Liver (tissue), 8 donors: ENCODE measurements at regions not wholly inside any gene's neighbourhood (a gene's known extent, or its start where the extent isn't known, plus 50 kb on each side); places are given as distances from the start of the nearest gene placed in this dataset.

Source experiments
- DNase-seq: peaks from one replicate; pipeline ENCODE4 v3.0.0-alpha.2; 2017; ENCODE audit warnings: low spot score
- H3K27ac ChIP-seq, 2 donors: one replicate each; pipeline ENCODE4 v1.7.0; 2013; ENCODE audit warnings: inconsistent platforms in 2 of 2, low read length in 2 of 2, control low read depth in 1 of 2, low read depth in 1 of 2, mild to moderate bottlenecking in 1 of 2
- H3K27me3 ChIP-seq, 4 donors: one replicate each; pipeline versions ENCODE4 v1.6.1 to v1.7.0; 2013; ENCODE audit warnings: low read length in 3 of 4, inconsistent platforms in 1 of 4, mild to moderate bottlenecking in 1 of 4, moderate library complexity in 1 of 4; ENCODE audit not compliant: control insufficient read depth in 4 of 4, insufficient read depth in 4 of 4
- H3K36me3 ChIP-seq, 4 donors: one replicate each; pipeline versions ENCODE4 v1.6.1 to v1.7.0; 2013; ENCODE audit warnings: low read length in 3 of 4, mild to moderate bottlenecking in 3 of 4, low read depth in 1 of 4, moderate library complexity in 1 of 4; ENCODE audit not compliant: control insufficient read depth in 4 of 4, insufficient read depth in 3 of 4
- H3K4me1 ChIP-seq, 4 donors: one replicate each; pipeline versions ENCODE4 v1.6.1 to v1.7.0; 2013; ENCODE audit warnings: low read length in 3 of 4, mild to moderate bottlenecking in 3 of 4, moderate library complexity in 1 of 4; ENCODE audit not compliant: control insufficient read depth in 4 of 4, insufficient read depth in 4 of 4
- H3K4me3 ChIP-seq, 3 donors: one replicate each; pipeline versions ENCODE4 v1.6.1 to v1.7.0; 2013; ENCODE audit warnings: low read length in 3 of 3, control low read depth in 1 of 3, low read depth in 1 of 3, mild to moderate bottlenecking in 1 of 3
- H3K9ac ChIP-seq, 2 donors: one replicate each; pipeline ENCODE4 v1.7.0; 2013; ENCODE audit warnings: low read length in 2 of 2, mild to moderate bottlenecking in 2 of 2, moderate library complexity in 2 of 2, control low read depth in 1 of 2, low read depth in 1 of 2
- H3K9me3 ChIP-seq, 4 donors: one replicate each; pipeline versions ENCODE4 v1.6.1 to v1.7.0; 2013; ENCODE audit warnings: low read length in 3 of 4; ENCODE audit not compliant: control insufficient read depth in 4 of 4
- ATF3 ChIP-seq: IDR thresholded peaks from 2 replicates; pipeline ENCODE4 v1.6.1; 2016; ENCODE audit warnings: antibody characterized with exemption
- CTCF ChIP-seq: fragments of 150-350 bp; IDR thresholded peaks from 2 replicates; pipeline ENCODE4 v1.5.1; 2017; ENCODE audit warnings: improper control_type of control experiment, low read depth, low read length; ENCODE audit not compliant: missing input control
- EGR1 ChIP-seq, 2 donors: IDR thresholded peaks; 2 replicates each; pipeline ENCODE4 v1.6.1; 2016 to 2018; ENCODE audit warnings: antibody characterized with exemption in 2 of 2, low read depth in 2 of 2
- FOXA1 ChIP-seq: IDR thresholded peaks from 2 replicates; pipeline ENCODE4 v1.6.1; 2016; ENCODE audit warnings: antibody characterized with exemption
- FOXA2 ChIP-seq: IDR thresholded peaks from 2 replicates; pipeline ENCODE4 v1.6.1; 2016; ENCODE audit warnings: antibody characterized with exemption
- GABPA ChIP-seq, 2 donors: IDR thresholded peaks in 1 of 2; conservative IDR thresholded peaks in 1 of 2; 2 replicates each; pipeline ENCODE4 v1.6.1; 2016; ENCODE audit warnings: antibody characterized with exemption in 2 of 2, mild to moderate bottlenecking in 1 of 2, moderate library complexity in 1 of 2
- HNF4G ChIP-seq: IDR thresholded peaks from 2 replicates; pipeline ENCODE4 v1.6.1; 2016; ENCODE audit warnings: antibody characterized with exemption
- JUND ChIP-seq, 2 donors: IDR thresholded peaks; 2 replicates each; pipeline ENCODE4 v1.6.1; 2016; ENCODE audit warnings: antibody characterized with exemption in 2 of 2
- RAD21 ChIP-seq, 2 donors: IDR thresholded peaks; 2 replicates each; pipeline ENCODE4 v1.6.1; 2016; ENCODE audit warnings: antibody characterized with exemption in 2 of 2, mild to moderate bottlenecking in 2 of 2
- RXRA ChIP-seq, 2 donors: IDR thresholded peaks; 2 replicates each; pipeline ENCODE4 v1.6.1; 2017 to 2018; ENCODE audit warnings: antibody characterized with exemption in 2 of 2, mild to moderate bottlenecking in 1 of 2
- SP1 ChIP-seq: IDR thresholded peaks from 2 replicates; pipeline ENCODE4 v1.6.1; 2018; ENCODE audit warnings: antibody characterized with exemption, mild to moderate bottlenecking
- TAF1 ChIP-seq: conservative IDR thresholded peaks from 2 replicates; pipeline ENCODE4 v1.6.1; 2016; ENCODE audit warnings: antibody characterized with exemption, mild to moderate bottlenecking
- YY1 ChIP-seq: IDR thresholded peaks from 2 replicates; pipeline ENCODE4 v1.6.1; 2016; ENCODE audit warnings: antibody characterized with exemption, mild to moderate bottlenecking
- ZBTB33 ChIP-seq: IDR thresholded peaks from 2 replicates; pipeline ENCODE4 v1.6.1; 2016; ENCODE audit warnings: antibody characterized with exemption
- WGBS: extraction: QIAGEN DNeasy Blood & Tissue Kit; methylation state at CpG from one replicate; pipeline ENCODE4 v1.1.7; 2013; 5-methylcytosine and 5-hydroxymethylcytosine counted together
- TF ChIP-seq, protein P1 (sequence below): IDR thresholded peaks from 2 replicates; pipeline ENCODE4 v1.6.1; 2016; ENCODE audit warnings: antibody characterized with exemption, mild to moderate bottlenecking
- donor health status: healthy.
- donor health status: healthy.
- donor health status: healthy.
- donor health status: healthy.
- donor health status: healthy.

DNA sequence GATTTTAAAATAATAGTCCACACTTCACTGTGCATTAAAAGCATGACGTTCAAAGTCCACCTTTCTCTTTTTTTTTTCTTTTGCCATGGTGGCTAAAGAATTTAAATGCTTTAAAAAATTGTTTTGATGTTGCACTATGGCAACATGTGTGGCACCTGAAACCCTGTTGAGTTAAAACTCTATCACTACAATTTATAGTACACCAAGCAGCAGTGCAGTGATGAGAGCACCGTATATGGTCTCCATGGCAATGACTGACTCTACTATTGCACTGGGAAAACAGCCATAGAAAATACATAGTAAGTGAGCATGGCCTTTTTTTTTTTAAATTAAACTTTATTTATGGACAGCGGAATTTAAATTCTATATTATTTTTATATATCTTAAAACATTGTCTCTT, 298.8 kb downstream of the FIGN start:
- TF ChIP-seq EGR1 (IDR thresholded peaks at IDR 0.05; ENCODE audit: low read depth in 2 of 2) (no peak), TAF1 (no peak), FOXA2 (no peak), ZBTB33 (no peak), HNF4G (no peak), JUND (IDR thresholded peaks at IDR 0.05) (no peak), YY1 (no peak), RXRA (IDR thresholded peaks at IDR 0.05) (no peak), GABPA (IDR thresholded peaks at IDR 0.05 in 1 of 2, conservative IDR thresholded peaks at IDR 0.05 in 1 of 2) (no peak)
- TF ChIP-seq, protein P1, sequence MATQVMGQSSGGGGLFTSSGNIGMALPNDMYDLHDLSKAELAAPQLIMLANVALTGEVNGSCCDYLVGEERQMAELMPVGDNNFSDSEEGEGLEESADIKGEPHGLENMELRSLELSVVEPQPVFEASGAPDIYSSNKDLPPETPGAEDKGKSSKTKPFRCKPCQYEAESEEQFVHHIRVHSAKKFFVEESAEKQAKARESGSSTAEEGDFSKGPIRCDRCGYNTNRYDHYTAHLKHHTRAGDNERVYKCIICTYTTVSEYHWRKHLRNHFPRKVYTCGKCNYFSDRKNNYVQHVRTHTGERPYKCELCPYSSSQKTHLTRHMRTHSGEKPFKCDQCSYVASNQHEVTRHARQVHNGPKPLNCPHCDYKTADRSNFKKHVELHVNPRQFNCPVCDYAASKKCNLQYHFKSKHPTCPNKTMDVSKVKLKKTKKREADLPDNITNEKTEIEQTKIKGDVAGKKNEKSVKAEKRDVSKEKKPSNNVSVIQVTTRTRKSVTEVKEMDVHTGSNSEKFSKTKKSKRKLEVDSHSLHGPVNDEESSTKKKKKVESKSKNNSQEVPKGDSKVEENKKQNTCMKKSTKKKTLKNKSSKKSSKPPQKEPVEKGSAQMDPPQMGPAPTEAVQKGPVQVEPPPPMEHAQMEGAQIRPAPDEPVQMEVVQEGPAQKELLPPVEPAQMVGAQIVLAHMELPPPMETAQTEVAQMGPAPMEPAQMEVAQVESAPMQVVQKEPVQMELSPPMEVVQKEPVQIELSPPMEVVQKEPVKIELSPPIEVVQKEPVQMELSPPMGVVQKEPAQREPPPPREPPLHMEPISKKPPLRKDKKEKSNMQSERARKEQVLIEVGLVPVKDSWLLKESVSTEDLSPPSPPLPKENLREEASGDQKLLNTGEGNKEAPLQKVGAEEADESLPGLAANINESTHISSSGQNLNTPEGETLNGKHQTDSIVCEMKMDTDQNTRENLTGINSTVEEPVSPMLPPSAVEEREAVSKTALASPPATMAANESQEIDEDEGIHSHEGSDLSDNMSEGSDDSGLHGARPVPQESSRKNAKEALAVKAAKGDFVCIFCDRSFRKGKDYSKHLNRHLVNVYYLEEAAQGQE = no peak
- H3K4me3 ChIP-seq = no peak overlapping the region
- no peak for DNase-seq
- no peaks in the 10 kb centered on the region for H3K4me1 ChIP-seq
- peaks cover 0 to 8% (median 0%) of the 10 kb centered on the region in 4 donors for H3K27me3 ChIP-seq
- WGBS = 75% methylated on average over 3 of the region's 3 CpGs
- no peaks in the 10 kb centered on the region for H3K9me3 ChIP-seq
- H3K27ac ChIP-seq = no peak overlapping the region
- H3K36me3 ChIP-seq = no peaks in the 10 kb centered on the region
- H3K9ac ChIP-seq = no peak overlapping the region

DNA sequence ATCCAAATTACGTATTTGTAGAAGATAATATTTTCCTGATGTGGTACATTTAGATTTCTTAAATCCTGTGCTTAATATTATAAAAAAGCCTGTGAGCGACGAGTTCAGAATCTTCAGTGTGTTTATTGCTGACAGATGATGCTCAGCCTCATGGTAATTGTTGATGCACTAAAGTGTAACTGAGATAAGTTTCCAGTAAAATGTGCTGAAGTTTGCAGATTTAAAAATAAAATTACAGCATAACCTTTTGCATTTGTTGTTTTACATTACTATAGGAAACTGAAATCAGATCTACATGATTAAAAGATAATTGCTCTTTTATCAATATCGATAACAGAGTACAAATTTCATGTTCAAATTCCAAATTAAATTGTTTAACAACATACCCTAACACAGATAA, 307.6 kb downstream of the FIGN start:
- no peak for DNase-seq
- Histone ChIP-seq H3K9ac (no peak overlapping the region), H3K4me1 (no peaks in the 10 kb centered on the region), H3K4me3 (no peak overlapping the region), H3K36me3 (no peaks in the 10 kb centered on the region), H3K27me3 (peaks cover 0 to 2% (median 0%) of the 10 kb centered on the region in 4 donors), H3K27ac (no peak overlapping the region), H3K9me3 (no peaks in the 10 kb centered on the region)
- TF ChIP-seq TAF1 = no peak
- TF ChIP-seq SP1 = no peak
- TF ChIP-seq JUND (IDR thresholded peaks at IDR 0.05) = no peak
- no peak for TF ChIP-seq GABPA (IDR thresholded peaks at IDR 0.05 in 1 of 2, conservative IDR thresholded peaks at IDR 0.05 in 1 of 2)
- no peak for TF ChIP-seq FOXA1
- TF ChIP-seq, protein P1 = no peak
- no peak for TF ChIP-seq RAD21 (IDR thresholded peaks at IDR 0.05)
- no peak for TF ChIP-seq CTCF
- TF ChIP-seq FOXA2 = no peak
- TF ChIP-seq EGR1 (IDR thresholded peaks at IDR 0.05; ENCODE audit: low read depth in 2 of 2) = no peak
- TF ChIP-seq ATF3 = no peak
- WGBS = 88% methylated on average over 4 of the region's 4 CpGs
